Mesothelial cell of epicardium (in vitro differentiated cells): ENCODE measurements at regions not wholly inside any gene's neighbourhood (a gene's known extent, or its start where the extent isn't known, plus 50 kb on each side); places are given as distances from the start of the nearest gene placed in this dataset.

Experiments
- DNase-seq, 2 experiments: peaks; one replicate each; pipeline ENCODE4 v3.0.0; 2021; ENCODE audit warnings: low spot score in 2 of 2; ENCODE audit not compliant: unreplicated experiment in 2 of 2
- H3K27ac Mint-ChIP-seq: 2 replicates; pipeline ENCODE4 v1.8.0; 2021; ENCODE audit warnings: mixed read lengths
- H3K27me3 Mint-ChIP-seq: 2 replicates; pipeline ENCODE4 v1.8.0; 2021; ENCODE audit warnings: low read depth, mixed read lengths
- H3K36me3 Mint-ChIP-seq: 2 replicates; pipeline ENCODE4 v1.8.0; 2021; ENCODE audit warnings: mixed read lengths
- H3K4me1 Mint-ChIP-seq: 2 replicates; pipeline ENCODE4 v1.8.0; 2021; ENCODE audit warnings: mixed read lengths
- H3K4me3 Mint-ChIP-seq: 2 replicates; pipeline ENCODE4 v1.8.0; 2021; ENCODE audit warnings: mild to moderate bottlenecking, moderate library complexity, mixed read lengths
- H3K9me3 Mint-ChIP-seq: 2 replicates; pipeline ENCODE4 v1.8.0; 2021; ENCODE audit warnings: mixed read lengths
- TF ChIP-seq, protein P1 (sequence below): fragments of 200-600 bp; sonication (generic); IDR thresholded peaks from one replicate; pipeline ENCODE4 v1.5.0; 2021; ENCODE audit warnings: antibody characterized with exemption; ENCODE audit not compliant: unreplicated experiment

DNA sequence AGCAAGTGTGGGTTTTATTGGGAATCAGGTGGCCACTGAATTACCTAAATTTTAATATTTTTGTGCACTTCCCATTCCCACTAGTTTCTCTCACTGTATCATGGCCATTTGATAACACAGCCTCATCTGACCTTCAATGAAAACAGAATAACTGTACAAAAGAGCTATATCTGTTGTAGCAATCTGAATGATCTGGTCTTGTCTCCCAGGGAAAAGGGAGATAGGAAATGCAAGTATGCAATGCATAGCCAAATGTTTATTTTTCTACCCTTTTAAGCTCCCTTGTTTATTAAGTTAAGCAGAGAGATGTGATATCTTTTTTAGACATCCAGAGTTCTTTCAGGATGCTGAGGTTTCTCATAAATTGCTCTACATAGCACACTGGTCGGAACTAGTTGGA lies 288.3 kb upstream of the CLINT1 start:
- H3K36me3 Mint-ChIP-seq, result no peaks in the 10 kb centered on the region
- TF ChIP-seq, protein P1, sequence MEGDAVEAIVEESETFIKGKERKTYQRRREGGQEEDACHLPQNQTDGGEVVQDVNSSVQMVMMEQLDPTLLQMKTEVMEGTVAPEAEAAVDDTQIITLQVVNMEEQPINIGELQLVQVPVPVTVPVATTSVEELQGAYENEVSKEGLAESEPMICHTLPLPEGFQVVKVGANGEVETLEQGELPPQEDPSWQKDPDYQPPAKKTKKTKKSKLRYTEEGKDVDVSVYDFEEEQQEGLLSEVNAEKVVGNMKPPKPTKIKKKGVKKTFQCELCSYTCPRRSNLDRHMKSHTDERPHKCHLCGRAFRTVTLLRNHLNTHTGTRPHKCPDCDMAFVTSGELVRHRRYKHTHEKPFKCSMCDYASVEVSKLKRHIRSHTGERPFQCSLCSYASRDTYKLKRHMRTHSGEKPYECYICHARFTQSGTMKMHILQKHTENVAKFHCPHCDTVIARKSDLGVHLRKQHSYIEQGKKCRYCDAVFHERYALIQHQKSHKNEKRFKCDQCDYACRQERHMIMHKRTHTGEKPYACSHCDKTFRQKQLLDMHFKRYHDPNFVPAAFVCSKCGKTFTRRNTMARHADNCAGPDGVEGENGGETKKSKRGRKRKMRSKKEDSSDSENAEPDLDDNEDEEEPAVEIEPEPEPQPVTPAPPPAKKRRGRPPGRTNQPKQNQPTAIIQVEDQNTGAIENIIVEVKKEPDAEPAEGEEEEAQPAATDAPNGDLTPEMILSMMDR, result no peak
- H3K4me3 Mint-ChIP-seq, result no peak overlapping the region
- H3K4me1 Mint-ChIP-seq, result peaks cover 2% of the 10 kb centered on the region
- H3K9me3 Mint-ChIP-seq, result no peaks in the 10 kb centered on the region
- peaks cover 9% of the 10 kb centered on the region for H3K27me3 Mint-ChIP-seq
- DNase-seq, result no peak
- no peak overlapping the region for H3K27ac Mint-ChIP-seq

DNA sequence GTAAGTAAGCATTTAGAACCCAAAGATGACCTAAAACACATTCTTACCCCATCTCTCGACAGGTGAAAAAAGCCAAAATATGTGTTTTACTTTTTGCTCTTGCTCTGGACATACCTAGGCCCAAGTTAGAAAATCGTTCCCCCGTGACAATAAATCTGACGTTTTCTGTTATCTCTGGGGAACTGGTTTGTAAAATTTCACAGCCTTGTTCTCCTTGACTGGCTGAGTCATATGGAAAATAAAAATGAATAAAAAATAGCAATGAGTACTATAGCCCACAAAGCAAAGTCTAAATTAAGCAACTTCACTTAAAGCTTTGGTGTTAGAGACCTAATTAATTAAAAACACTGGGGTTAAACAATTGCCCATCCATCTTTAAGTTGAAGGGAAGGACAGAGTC lies 286.9 kb upstream of the CLINT1 start:
- Mint-ChIP-seq H3K27ac (no peak overlapping the region), H3K36me3 (no peaks in the 10 kb centered on the region), H3K27me3 (peaks cover 9% of the 10 kb centered on the region), H3K4me3 (no peak overlapping the region), H3K4me1 (peaks cover 2% of the 10 kb centered on the region), H3K9me3 (no peaks in the 10 kb centered on the region)
- no peak for DNase-seq
- TF ChIP-seq, protein P1, result no peak

DNA sequence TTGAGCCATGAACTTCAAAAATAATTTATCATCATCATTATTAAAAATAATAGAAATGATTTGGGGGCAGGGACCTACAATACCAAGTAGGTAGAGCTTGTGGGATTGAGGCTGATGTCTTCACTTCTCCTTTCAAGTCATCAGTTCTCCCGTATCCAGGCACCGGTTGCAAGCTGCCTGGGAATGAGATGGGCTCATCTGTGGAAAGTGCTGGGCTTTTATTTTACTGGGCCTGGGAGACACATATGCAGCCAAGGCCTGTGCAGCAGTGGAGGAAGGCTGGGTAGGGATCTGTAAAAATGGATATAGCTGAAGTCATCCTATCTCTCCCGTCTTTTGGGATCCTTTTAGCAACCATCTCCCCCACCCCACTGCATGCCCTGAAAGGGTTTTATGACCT lies 284.1 kb upstream of the CLINT1 start:
- Mint-ChIP-seq H3K4me3 (no peak overlapping the region), H3K9me3 (no peaks in the 10 kb centered on the region), H3K4me1 (peaks cover 2% of the 10 kb centered on the region), H3K27ac (no peak overlapping the region), H3K36me3 (no peaks in the 10 kb centered on the region), H3K27me3 (peaks cover 7% of the 10 kb centered on the region)
- no peak for DNase-seq
- TF ChIP-seq, protein P1, result no peak

DNA sequence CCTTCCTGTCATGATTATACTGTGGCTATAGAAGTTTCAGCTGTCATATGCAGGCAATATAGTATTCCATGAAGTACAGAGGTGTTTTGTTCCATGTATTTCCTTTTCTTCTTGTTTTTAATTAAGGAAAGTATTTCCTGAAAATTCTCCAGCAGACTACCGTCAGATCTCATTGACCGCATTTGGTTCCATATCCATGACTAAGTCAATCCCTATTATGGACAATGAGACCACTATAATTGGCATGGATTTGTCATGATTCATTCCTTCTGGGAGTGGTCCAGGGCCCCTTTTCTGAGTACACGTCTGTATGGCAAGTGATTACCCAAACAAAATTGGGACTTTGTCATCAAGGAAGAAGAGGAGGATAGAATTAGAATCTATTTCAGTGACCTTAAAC lies 283.2 kb upstream of the CLINT1 start:
- H3K36me3 Mint-ChIP-seq, result no peaks in the 10 kb centered on the region
- TF ChIP-seq, protein P1, result no peak
- no peak overlapping the region for H3K4me3 Mint-ChIP-seq
- H3K4me1 Mint-ChIP-seq, result no peaks in the 10 kb centered on the region
- no peaks in the 10 kb centered on the region for H3K27me3 Mint-ChIP-seq
- H3K9me3 Mint-ChIP-seq, result no peaks in the 10 kb centered on the region
- no peak overlapping the region for H3K27ac Mint-ChIP-seq
- no peak for DNase-seq

DNA sequence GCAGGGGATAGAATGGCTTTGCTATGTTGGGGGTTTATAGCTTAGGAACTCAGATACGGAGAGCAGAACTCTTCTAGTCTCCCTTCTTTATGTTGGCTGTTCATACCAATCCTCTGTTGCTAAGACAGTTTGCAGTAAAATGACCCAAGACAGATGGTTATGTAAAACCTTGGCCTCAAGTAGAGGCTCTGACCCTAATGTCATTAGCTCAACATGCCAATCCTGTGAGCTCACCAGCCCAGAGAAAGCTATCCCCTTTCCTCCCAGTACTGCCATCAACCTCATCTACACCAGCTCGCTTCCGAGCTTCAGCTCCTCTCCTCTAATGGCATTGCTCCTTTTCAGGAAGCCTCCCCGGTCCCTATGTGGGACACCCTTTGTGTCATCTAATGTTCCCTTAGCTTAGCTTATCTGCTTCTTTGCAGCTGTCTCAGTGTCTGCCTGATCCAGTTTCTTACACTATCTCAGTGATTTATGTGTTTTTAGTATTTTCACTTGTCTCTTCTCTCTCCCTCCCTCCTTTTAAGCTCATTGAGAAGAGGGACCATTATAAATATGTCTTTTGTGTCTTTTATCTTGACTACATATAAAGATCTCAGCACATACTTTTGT lies 281.3 kb upstream of the CLINT1 start:
- H3K9me3 Mint-ChIP-seq, result no peaks in the 10 kb centered on the region
- H3K4me1 Mint-ChIP-seq, result no peaks in the 10 kb centered on the region
- no peak overlapping the region for H3K27ac Mint-ChIP-seq
- no peaks in the 10 kb centered on the region for H3K36me3 Mint-ChIP-seq
- TF ChIP-seq, protein P1, result no peak
- H3K4me3 Mint-ChIP-seq, result no peak overlapping the region
- no peaks in the 10 kb centered on the region for H3K27me3 Mint-ChIP-seq
- DNase-seq, result no peak

DNA sequence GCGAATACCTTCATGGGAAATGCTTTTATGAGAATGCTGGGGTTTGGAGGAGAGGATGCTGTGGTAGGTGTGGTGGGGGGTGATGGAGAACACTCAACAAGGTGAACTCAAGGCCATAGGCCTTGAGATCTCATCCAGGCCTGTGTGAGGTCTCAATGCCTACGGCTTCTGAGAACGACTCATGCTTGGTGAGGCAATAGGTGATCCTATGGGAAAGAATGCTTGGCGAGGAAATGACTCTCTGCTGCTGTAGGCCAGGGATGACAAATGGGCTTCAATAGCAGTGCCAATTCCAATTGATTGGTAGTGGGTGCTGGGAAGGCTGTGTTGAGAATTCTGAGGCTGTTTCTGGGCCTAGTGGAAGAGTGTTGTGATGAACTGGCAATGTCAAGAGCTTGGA lies 280.2 kb upstream of the CLINT1 start:
- H3K36me3 Mint-ChIP-seq, result no peaks in the 10 kb centered on the region
- H3K27me3 Mint-ChIP-seq, result no peaks in the 10 kb centered on the region
- no peak overlapping the region for H3K27ac Mint-ChIP-seq
- H3K4me1 Mint-ChIP-seq, result no peaks in the 10 kb centered on the region
- no peak overlapping the region for H3K4me3 Mint-ChIP-seq
- DNase-seq, result no peak
- TF ChIP-seq, protein P1, result no peak
- no peaks in the 10 kb centered on the region for H3K9me3 Mint-ChIP-seq
